Keratinocyte (primary cell): ENCODE measurements at regions not wholly inside any gene's neighbourhood (a gene's known extent, or its start where the extent isn't known, plus 50 kb on each side); places are given as distances from the start of the nearest gene placed in this dataset.

Experiments used
- DNase-seq: peaks from one replicate; pipeline ENCODE4 v3.0.0-alpha.2; 2011; ENCODE audit warnings: low read depth, missing footprints, low spot score
- FAIRE-seq: peaks from 2 replicates; lab custom pipeline; 2011; peaks lifted over from hg19 to GRCh38; lab: Jason Lieb, UNC
- H2AFZ ChIP-seq: 2 replicates; pipeline ENCODE4 v1.6.0; 2012; ENCODE audit warnings: low read length, control low read depth, inconsistent platforms; ENCODE audit not compliant: control insufficient read depth
- H3K27ac ChIP-seq: 2 replicates; pipeline ENCODE4 v1.5.1; 2011; ENCODE audit warnings: low read length; ENCODE audit not compliant: control insufficient read depth, insufficient read depth
- H3K27me3 ChIP-seq: 3 replicates; pipeline ENCODE4 v1.6.0; 2011; ENCODE audit warnings: low read length; ENCODE audit not compliant: control insufficient read depth, insufficient read depth; ENCODE audit errors: extremely low read depth
- H3K36me3 ChIP-seq, 2 experiments: 2 replicates in 1 of 2; 3 replicates in 1 of 2; pipeline ENCODE4 v1.5.1; 2011; ENCODE audit warnings: low read length in 2 of 2, mild to moderate bottlenecking in 1 of 2; ENCODE audit not compliant: control insufficient read depth in 2 of 2, insufficient read depth in 2 of 2; ENCODE audit errors: extremely low read depth in 1 of 2
- H3K4me1 ChIP-seq: 3 replicates; pipeline ENCODE4 v1.5.1; 2011; ENCODE audit warnings: low read length; ENCODE audit not compliant: control insufficient read depth, insufficient read depth; ENCODE audit errors: extremely low read depth
- H3K4me2 ChIP-seq: 3 replicates; pipeline ENCODE4 v1.6.0; 2011; ENCODE audit warnings: low read depth, low read length; ENCODE audit not compliant: control insufficient read depth, insufficient read depth; ENCODE audit errors: extremely low read depth
- H3K4me3 ChIP-seq, 3 experiments: fragments of 200-600 bp in 1 of 3; sonication (generic) in 1 of 3; 2 replicates in 2 of 3; 3 replicates in 1 of 3; pipeline ENCODE4 v1.5.1; 2011 to 2016; ENCODE audit warnings: low read length in 3 of 3, mild to moderate bottlenecking in 3 of 3, control low read depth in 2 of 3, inconsistent platforms in 1 of 3, low read depth in 1 of 3, mixed read lengths in 1 of 3, mixed run types in 1 of 3, moderate library complexity in 1 of 3; ENCODE audit not compliant: control insufficient read depth in 2 of 3, insufficient read depth in 2 of 3; ENCODE audit errors: extremely low read depth in 1 of 3
- H3K79me2 ChIP-seq: 2 replicates; pipeline ENCODE4 v1.6.0; 2012; ENCODE audit warnings: low read length; ENCODE audit not compliant: control insufficient read depth, insufficient read depth
- H3K9ac ChIP-seq: 3 replicates; pipeline ENCODE4 v1.6.0; 2011; ENCODE audit warnings: low read length; ENCODE audit not compliant: control insufficient read depth, insufficient read depth; ENCODE audit errors: extremely low read depth
- H3K9me1 ChIP-seq: 3 replicates; pipeline ENCODE4 v1.6.0; 2011; ENCODE audit warnings: low read length; ENCODE audit not compliant: control insufficient read depth, insufficient read depth; ENCODE audit errors: extremely low read depth
- H3K9me3 ChIP-seq: 2 replicates; pipeline ENCODE4 v1.5.1; 2012; ENCODE audit warnings: low read depth, low read length; ENCODE audit not compliant: control insufficient read depth
- H4K20me1 ChIP-seq: 3 replicates; pipeline ENCODE4 v1.6.0; 2011; ENCODE audit warnings: low read length; ENCODE audit not compliant: control insufficient read depth, insufficient read depth; ENCODE audit errors: extremely low read depth
- CTCF ChIP-seq, 3 experiments: IDR thresholded peaks in 1 of 3; conservative IDR thresholded peaks in 1 of 3; optimal IDR thresholded peaks in 1 of 3; 2 replicates in 2 of 3; 3 replicates in 1 of 3; pipeline versions ENCODE3 to v1.5.1; 2011; ENCODE audit warnings: low read length in 3 of 3, mild to moderate bottlenecking in 3 of 3, moderate library complexity in 2 of 3, control low read depth in 1 of 3, inconsistent platforms in 1 of 3; ENCODE audit not compliant: insufficient read depth in 2 of 3; ENCODE audit errors: extremely low read depth in 1 of 3
- EZH2 ChIP-seq: IDR thresholded peaks from one replicate; pipeline ENCODE4 v1.6.1; 2012; ENCODE audit warnings: inconsistent platforms, mild to moderate bottlenecking, low read length, moderate library complexity
- dilution Hi-C: fragments of 300-500 bp; cut with MboI; formaldehyde crosslinking; loops from one replicate; pipeline ENCODE4 v1.7.0; 2020; ENCODE audit warnings: low sequenced_read_pairs; ENCODE audit not compliant: extremely low pct_ligation_motif_present

DNA sequence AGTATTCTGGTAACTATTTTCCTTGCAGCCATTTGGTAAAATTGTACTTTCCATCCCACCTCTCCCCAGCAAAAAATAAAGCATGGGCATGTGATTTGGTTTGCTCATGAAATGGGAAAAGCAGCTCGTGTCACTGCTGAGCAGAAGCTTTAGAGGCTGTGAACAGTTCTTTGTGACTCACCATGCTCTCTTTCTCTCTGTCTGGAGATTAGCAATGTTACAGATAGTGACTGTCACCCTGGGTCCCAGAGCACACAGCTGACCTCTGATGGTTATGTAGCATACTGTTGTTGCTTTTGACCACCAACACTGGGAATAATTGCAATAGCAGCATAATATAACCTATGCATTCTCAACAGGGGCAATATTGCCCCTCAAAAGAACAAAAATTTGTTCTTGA lies 70.6 kb downstream of the RGS2 start:
- dilution Hi-C loops = no loop called here
- no peak for FAIRE-seq
- H3K27ac ChIP-seq = no peak overlapping the region

DNA sequence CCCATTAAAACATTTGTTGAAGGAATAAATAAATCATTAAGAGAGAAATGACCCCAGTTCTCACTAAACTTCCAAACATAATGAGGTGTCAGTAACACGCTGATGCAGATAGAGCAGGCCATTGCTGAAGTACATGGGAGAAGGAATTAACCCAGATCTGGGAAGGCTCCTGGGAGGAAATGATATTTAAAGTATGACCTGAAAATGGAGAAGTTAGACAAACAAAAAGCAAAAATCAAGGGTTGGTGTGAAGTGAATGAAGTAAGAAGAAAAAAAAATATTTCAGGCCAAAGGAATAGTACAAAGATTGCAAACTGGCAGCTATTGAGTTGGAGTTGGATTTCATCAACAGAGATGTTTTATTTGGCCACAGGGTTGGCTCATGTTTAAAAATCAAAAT lies 71.4 kb downstream of the RGS2 start:
- no peak overlapping the region for H3K4me3 ChIP-seq
- no peak overlapping the region for H2AFZ ChIP-seq
- H3K9me1 ChIP-seq = no peaks in the 10 kb centered on the region
- no peaks in the 10 kb centered on the region for H4K20me1 ChIP-seq
- no peaks in the 10 kb centered on the region for H3K27me3 ChIP-seq
- FAIRE-seq (no peak), DNase-seq (no peak)
- dilution Hi-C loops = no loop called here
- no peaks in the 10 kb centered on the region for H3K79me2 ChIP-seq
- H3K4me1 ChIP-seq = no peaks in the 10 kb centered on the region
- TF ChIP-seq CTCF (optimal IDR thresholded peaks at IDR 0.05 in 1 of 3, IDR thresholded peaks at IDR 0.05 in 1 of 3, conservative IDR thresholded peaks at IDR 0.05 in 1 of 3; ENCODE audit: extremely low read depth in 1 of 3, insufficient read depth in 2 of 3, low read length in 3 of 3) (no peak), EZH2 (no peak)
- no peaks in the 10 kb centered on the region for H3K36me3 ChIP-seq
- H3K27ac ChIP-seq = no peak overlapping the region
- H3K4me2 ChIP-seq = no peak overlapping the region
- H3K9ac ChIP-seq = no peak overlapping the region
- no peaks in the 10 kb centered on the region for H3K9me3 ChIP-seq

More for the DNA sequence above, 70.6 kb downstream of the RGS2 start:
- Histone ChIP-seq H3K9ac (no peak overlapping the region), H3K4me1 (no peaks in the 10 kb centered on the region), H3K79me2 (no peaks in the 10 kb centered on the region), H3K9me1 (no peaks in the 10 kb centered on the region), H2AFZ (no peak overlapping the region), H3K9me3 (no peaks in the 10 kb centered on the region), H3K27me3 (no peaks in the 10 kb centered on the region), H4K20me1 (no peaks in the 10 kb centered on the region), H3K36me3 (no peaks in the 10 kb centered on the region), H3K4me2 (no peak overlapping the region), H3K4me3 (no peak overlapping the region)
- DNase-seq = no peak
- TF ChIP-seq EZH2 (no peak), CTCF (optimal IDR thresholded peaks at IDR 0.05 in 1 of 3, IDR thresholded peaks at IDR 0.05 in 1 of 3, conservative IDR thresholded peaks at IDR 0.05 in 1 of 3; ENCODE audit: extremely low read depth in 1 of 3, insufficient read depth in 2 of 3, low read length in 3 of 3) (no peak)
